Peyer's patch (tissue), 4 donors: ENCODE measurements at regions not wholly inside any gene's neighbourhood (a gene's known extent, or its start where the extent isn't known, plus 50 kb on each side); places are given as distances from the start of the nearest gene placed in this dataset.

Experiments
- DNase-seq, 3 donors: peaks; one replicate each; pipeline ENCODE4 v3.0.0-alpha.2; 2017 to 2019
- H3K27ac ChIP-seq, 4 donors: fragments of 200-600 bp; sonication (generic); one replicate each; pipeline ENCODE4 v1.5.1; 2016 to 2019
- H3K27me3 ChIP-seq, 2 donors: fragments of 200-600 bp; sonication (generic); one replicate each; pipeline ENCODE4 v1.5.1; 2019
- H3K36me3 ChIP-seq, 3 donors: fragments of 200-600 bp; sonication (generic); one replicate each; pipeline ENCODE4 v1.5.1; 2016 to 2019
- H3K4me1 ChIP-seq, 4 donors: fragments of 200-600 bp; sonication (generic); one replicate each; pipeline ENCODE4 v1.5.1; 2016 to 2019
- H3K4me3 ChIP-seq, 4 donors: fragments of 200-600 bp; sonication (generic); 1 replicate in 3 of 4; 2 replicates in 1 of 4; pipeline ENCODE4 v1.5.1; 2016 to 2019; ENCODE audit warnings: mild to moderate bottlenecking in 1 of 4
- H3K9me3 ChIP-seq, 4 donors: fragments of 200-600 bp; sonication (generic); one replicate each; pipeline ENCODE4 v1.5.1; 2016 to 2019; ENCODE audit warnings: mild to moderate bottlenecking in 1 of 4
- CTCF ChIP-seq, 6 experiments: fragments of 450-650 bp in 4 of 6; fragments of 200-600 bp in 2 of 6; sonication (generic) in 1 of 6; IDR thresholded peaks; one replicate each; pipeline ENCODE4 v1.5.1; 2017 to 2019; ENCODE audit warnings: antibody characterized with exemption in 6 of 6, mild to moderate bottlenecking in 3 of 6, moderate library complexity in 1 of 6
- POLR2A ChIP-seq, 2 donors: fragments of 450-650 bp; IDR thresholded peaks; one replicate each; pipeline ENCODE4 v1.5.1; 2017; ENCODE audit warnings: antibody characterized with exemption in 2 of 2, mild to moderate bottlenecking in 2 of 2, moderate library complexity in 2 of 2

- no peak for DNase-seq
- H3K4me1 ChIP-seq, result no peaks in the 10 kb centered on the region
- H3K27me3 ChIP-seq, result no peaks in the 10 kb centered on the region
- no peak for TF ChIP-seq CTCF (IDR thresholded peaks at IDR 0.05)
- TF ChIP-seq POLR2A (IDR thresholded peaks at IDR 0.05), result no peak
- no peak overlapping the region for H3K27ac ChIP-seq
- no peak overlapping the region for H3K4me3 ChIP-seq
- H3K36me3 ChIP-seq, result no peaks in the 10 kb centered on the region
- H3K9me3 ChIP-seq, result no peaks in the 10 kb centered on the region
Observed at GRCh38 chr21:20685475-20685874, 312.7 kb upstream of the NCAM2 start.

GRCh38 chr21:20698585-20698984 lies 299.6 kb upstream of the NCAM2 start:
- H3K27me3 ChIP-seq, result no peaks in the 10 kb centered on the region
- no peak overlapping the region for H3K27ac ChIP-seq
- no peaks in the 10 kb centered on the region for H3K9me3 ChIP-seq
- TF ChIP-seq POLR2A (IDR thresholded peaks at IDR 0.05) (no peak), CTCF (IDR thresholded peaks at IDR 0.05) (no peak)
- no peak overlapping the region for H3K4me3 ChIP-seq
- H3K4me1 ChIP-seq, result no peaks in the 10 kb centered on the region
- H3K36me3 ChIP-seq, result no peaks in the 10 kb centered on the region
- no peak for DNase-seq

- TF ChIP-seq POLR2A (IDR thresholded peaks at IDR 0.05) (no peak), CTCF (IDR thresholded peaks at IDR 0.05) (no peak)
- no peak for DNase-seq
- Histone ChIP-seq H3K27me3 (no peaks in the 10 kb centered on the region), H3K4me1 (no peaks in the 10 kb centered on the region), H3K36me3 (no peaks in the 10 kb centered on the region), H3K27ac (no peak overlapping the region), H3K4me3 (no peak overlapping the region), H3K9me3 (no peaks in the 10 kb centered on the region)
Observed at GRCh38 chr21:20701235-20701634, 297.0 kb upstream of the NCAM2 start.

- no peak overlapping the region for H3K27ac ChIP-seq
- TF ChIP-seq POLR2A (IDR thresholded peaks at IDR 0.05) (no peak), CTCF (IDR thresholded peaks at IDR 0.05) (no peak)
Observed at GRCh38 chr21:20703112-20703767, 295.0 kb upstream of the NCAM2 start.

GRCh38 chr21:20720623-20721022 lies 277.6 kb upstream of the NCAM2 start:
- H3K27ac ChIP-seq, result no peak overlapping the region

More at GRCh38 chr21:20703112-20703767, 295.0 kb upstream of the NCAM2 start:
- Histone ChIP-seq H3K9me3 (no peaks in the 10 kb centered on the region), H3K4me3 (no peak overlapping the region), H3K36me3 (no peaks in the 10 kb centered on the region), H3K27me3 (no peaks in the 10 kb centered on the region), H3K4me1 (no peaks in the 10 kb centered on the region)
- DNase-seq, result no peak

More at GRCh38 chr21:20720623-20721022, 277.6 kb upstream of the NCAM2 start:
- no peak for DNase-seq
- Histone ChIP-seq H3K27me3 (no peaks in the 10 kb centered on the region), H3K4me3 (no peak overlapping the region), H3K9me3 (peaks cover 0 to 5% (median 0%) of the 10 kb centered on the region in 4 donors), H3K36me3 (no peaks in the 10 kb centered on the region), H3K4me1 (no peaks in the 10 kb centered on the region)
- TF ChIP-seq POLR2A (IDR thresholded peaks at IDR 0.05), result no peak
- TF ChIP-seq CTCF (IDR thresholded peaks at IDR 0.05), result no peak
